Neural progenitor cell (in vitro differentiated cells): ENCODE measurements at regions not wholly inside any gene's neighbourhood (a gene's known extent, or its start where the extent isn't known, plus 50 kb on each side); places are given as distances from the start of the nearest gene placed in this dataset.

Experiments used
- CTCF ChIP-seq: fragments of 200-600 bp; sonication (generic); IDR thresholded peaks from 2 replicates; pipeline ENCODE4 v1.5.1; 2017; ENCODE audit warnings: antibody characterized with exemption, mild to moderate bottlenecking
- EZH2 ChIP-seq: fragments of 200-600 bp; sonication (generic); IDR thresholded peaks from 2 replicates; pipeline ENCODE4 v1.6.1; 2017; ENCODE audit warnings: antibody characterized with exemption, mild to moderate bottlenecking, moderate library complexity
- EZH2phosphoT487 ChIP-seq: fragments of 200-600 bp; sonication (generic); IDR thresholded peaks from 2 replicates; pipeline ENCODE4 v1.6.1; 2017; ENCODE audit warnings: antibody characterized with exemption

DNA sequence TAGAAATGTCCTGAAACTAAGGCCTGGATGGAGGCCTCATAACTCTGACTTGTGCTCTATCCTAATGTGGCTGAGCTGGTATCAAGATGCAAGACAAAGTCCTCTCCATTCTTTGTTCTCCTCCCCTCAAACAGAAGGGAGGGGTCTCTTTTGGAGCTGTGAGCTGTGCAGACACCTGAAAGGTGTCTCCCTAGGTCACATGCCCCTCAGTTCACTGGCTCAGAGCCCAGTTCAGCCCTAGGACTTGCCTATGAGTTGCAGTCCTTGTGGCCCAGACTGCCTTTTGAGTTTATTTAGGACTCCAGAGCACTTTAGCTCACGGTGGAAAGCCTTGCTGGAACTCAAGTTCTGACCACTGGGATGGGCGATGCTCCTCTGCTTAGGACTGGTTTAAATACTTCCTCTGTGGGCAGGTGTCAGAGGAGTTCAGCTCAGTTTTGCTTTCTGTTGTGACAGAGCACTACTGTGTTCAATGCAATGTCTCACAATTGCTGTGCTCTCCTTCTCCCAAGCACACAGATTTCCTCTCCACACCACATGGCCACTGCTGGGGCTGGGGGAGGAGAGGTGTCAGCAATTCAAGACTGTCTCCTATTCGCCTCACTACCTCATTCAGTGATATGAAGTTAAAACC lies 84.8 kb upstream of the ZNF827 start:
- no peak for TF ChIP-seq CTCF
- no peak for TF ChIP-seq EZH2phosphoT487
- TF ChIP-seq EZH2 = no peak
